Testis (tissue), 2 donors: ENCODE measurements at regions not wholly inside any gene's neighbourhood (a gene's known extent, or its start where the extent isn't known, plus 50 kb on each side); places are given as distances from the start of the nearest gene placed in this dataset.

ENCODE experiments used
- POLR2A ChIP-seq: fragments of 450-650 bp; IDR thresholded peaks from one replicate; pipeline ENCODE4 v1.6.1; 2017; ENCODE audit warnings: antibody characterized with exemption, mild to moderate bottlenecking, moderate library complexity
- TF ChIP-seq, protein P1 (sequence below), 3 experiments: fragments of 450-650 bp in 2 of 3; fragments of 200-600 bp in 1 of 3; sonication (generic) in 1 of 3; IDR thresholded peaks; one replicate each; pipeline ENCODE4 v1.5.1; 2016 to 2019; ENCODE audit warnings: antibody characterized with exemption in 3 of 3, mild to moderate bottlenecking in 2 of 3, moderate library complexity in 1 of 3

DNA sequence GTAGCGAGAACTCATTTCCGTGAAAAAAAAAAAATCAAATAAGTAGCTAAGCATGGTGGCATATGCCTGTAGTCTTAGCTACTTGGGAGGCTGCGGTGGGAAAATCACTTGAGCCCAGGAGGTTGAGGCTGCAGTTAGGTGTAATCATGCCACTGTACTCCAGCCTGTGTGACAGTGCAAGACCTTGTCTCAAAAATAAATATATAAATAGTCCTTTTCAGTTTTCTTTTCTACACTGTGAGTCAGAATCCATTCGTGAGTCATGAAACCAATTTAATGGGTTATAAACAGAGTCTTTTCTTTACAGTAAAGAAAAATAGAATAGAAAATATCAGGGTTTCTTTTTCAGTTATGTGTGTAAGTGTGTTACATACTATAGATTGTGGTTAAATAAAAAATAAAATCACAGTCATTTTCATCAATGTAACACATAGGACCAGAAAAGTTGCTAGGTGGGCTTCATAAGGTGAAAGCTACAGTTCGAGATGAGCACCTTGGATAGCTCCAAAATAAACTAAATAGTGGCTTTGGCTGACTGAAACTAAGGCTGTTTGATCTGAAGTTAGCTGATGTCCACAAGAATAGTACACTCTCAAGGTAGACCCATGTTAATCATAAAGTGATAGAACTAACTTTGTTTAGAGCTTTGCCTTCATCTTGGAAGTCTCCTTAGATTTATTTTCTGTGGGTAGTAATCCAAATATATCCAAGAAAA lies 781.1 kb downstream of the GATA3 start:
- TF ChIP-seq, protein P1, sequence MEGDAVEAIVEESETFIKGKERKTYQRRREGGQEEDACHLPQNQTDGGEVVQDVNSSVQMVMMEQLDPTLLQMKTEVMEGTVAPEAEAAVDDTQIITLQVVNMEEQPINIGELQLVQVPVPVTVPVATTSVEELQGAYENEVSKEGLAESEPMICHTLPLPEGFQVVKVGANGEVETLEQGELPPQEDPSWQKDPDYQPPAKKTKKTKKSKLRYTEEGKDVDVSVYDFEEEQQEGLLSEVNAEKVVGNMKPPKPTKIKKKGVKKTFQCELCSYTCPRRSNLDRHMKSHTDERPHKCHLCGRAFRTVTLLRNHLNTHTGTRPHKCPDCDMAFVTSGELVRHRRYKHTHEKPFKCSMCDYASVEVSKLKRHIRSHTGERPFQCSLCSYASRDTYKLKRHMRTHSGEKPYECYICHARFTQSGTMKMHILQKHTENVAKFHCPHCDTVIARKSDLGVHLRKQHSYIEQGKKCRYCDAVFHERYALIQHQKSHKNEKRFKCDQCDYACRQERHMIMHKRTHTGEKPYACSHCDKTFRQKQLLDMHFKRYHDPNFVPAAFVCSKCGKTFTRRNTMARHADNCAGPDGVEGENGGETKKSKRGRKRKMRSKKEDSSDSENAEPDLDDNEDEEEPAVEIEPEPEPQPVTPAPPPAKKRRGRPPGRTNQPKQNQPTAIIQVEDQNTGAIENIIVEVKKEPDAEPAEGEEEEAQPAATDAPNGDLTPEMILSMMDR (IDR thresholded peaks at IDR 0.05): no peak
- TF ChIP-seq POLR2A: no peak
